Spleen (tissue), 11 donors: ENCODE measurements at regions not wholly inside any gene's neighbourhood (a gene's known extent, or its start where the extent isn't known, plus 50 kb on each side); places are given as distances from the start of the nearest gene placed in this dataset.

Experiments used
- DNase-seq: peaks from one replicate; pipeline ENCODE4 v3.0.0-alpha.2; 2020
- H3K27ac ChIP-seq, 8 donors: fragments of 200-600 bp; sonication (generic) in 7 of 8; 1 replicate in 4 of 8; 2 replicates in 4 of 8; pipeline versions ENCODE4 v1.5.0 to v1.8.0; 2016 to 2021; ENCODE audit warnings: inconsistent platforms in 4 of 8, mild to moderate bottlenecking in 4 of 8, moderate library complexity in 1 of 8
- H3K27me3 ChIP-seq, 7 donors: fragments of 200-600 bp; sonication (generic) in 6 of 7; replicated peaks in 1 of 7; 1 replicate in 4 of 7; 2 replicates in 3 of 7; pipeline versions ENCODE4 v1.5.0 to v1.8.0; 2016 to 2021; ENCODE audit warnings: inconsistent platforms in 3 of 7, mild to moderate bottlenecking in 1 of 7
- H3K36me3 ChIP-seq, 6 donors: fragments of 200-600 bp; sonication (generic) in 5 of 6; 1 replicate in 4 of 6; 2 replicates in 2 of 6; pipeline versions ENCODE4 v1.5.0 to v1.8.0; 2016 to 2021; ENCODE audit warnings: inconsistent platforms in 2 of 6
- H3K4me1 ChIP-seq, 6 donors: fragments of 200-600 bp; sonication (generic) in 5 of 6; 1 replicate in 3 of 6; 2 replicates in 3 of 6; pipeline versions ENCODE4 v1.5.0 to v1.8.0; 2016 to 2021; ENCODE audit warnings: inconsistent platforms in 3 of 6
- H3K4me3 ChIP-seq, 8 donors: fragments of 200-600 bp; sonication (generic) in 7 of 8; 1 replicate in 4 of 8; 2 replicates in 4 of 8; pipeline versions ENCODE4 v1.5.0 to v1.8.0; 2016 to 2021; ENCODE audit warnings: inconsistent platforms in 4 of 8, mild to moderate bottlenecking in 4 of 8, moderate library complexity in 2 of 8
- H3K9me3 ChIP-seq, 8 donors: fragments of 200-600 bp; sonication (generic) in 7 of 8; 1 replicate in 4 of 8; 2 replicates in 4 of 8; pipeline versions ENCODE4 v1.5.0 to v1.8.0; 2016 to 2021; ENCODE audit warnings: inconsistent platforms in 4 of 8
- POLR2A ChIP-seq, 3 donors: fragments of 450-650 bp; IDR thresholded peaks; one replicate each; pipeline ENCODE4 v1.5.1; 2017; ENCODE audit warnings: antibody characterized with exemption in 3 of 3, mild to moderate bottlenecking in 1 of 3
- POLR2AphosphoS5 ChIP-seq, 3 donors: sonication (generic); formaldehyde crosslinking; IDR thresholded peaks; one replicate each; pipeline ENCODE4 v1.5.1; 2017; ENCODE audit warnings: antibody characterized with exemption in 3 of 3
- WGBS, 5 donors: extraction: QIAGEN DNeasy Blood & Tissue Kit in 3 of 5; methylation state at CpG; one replicate each; pipeline versions ENCODE4 v1.1.5 to v1.1.7; 2013 to 2018; 5-methylcytosine and 5-hydroxymethylcytosine counted together
- intact Hi-C: fragments of 100-400 bp; cut with DNase I; formaldehyde crosslinking; loops from one replicate; pipeline ENCODE4 v1.15.0; 2023; ENCODE audit warnings: low total_unique reads
- TF ChIP-seq, protein P1 (sequence below), 11 experiments: fragments of 200-600 bp in 7 of 11; fragments of 450-650 bp in 4 of 11; sonication (generic) in 4 of 11; IDR thresholded peaks in 8 of 11; conservative IDR thresholded peaks in 3 of 11; 1 replicate in 7 of 11; 2 replicates in 4 of 11; pipeline versions ENCODE4 v1.4.0 to v1.8.0; 2016 to 2021; ENCODE audit warnings: antibody characterized with exemption in 11 of 11, inconsistent platforms in 4 of 11, mild to moderate bottlenecking in 1 of 11
- donor health status: healthy with polysubstance abuse.
- donor health status: DM: no; HTN: no; CAD: no; lungs with moderate emphysema.
- donor health status: DM: no; HTN: no; CAD: no.
- donor health status: Bipolar disorder and iron deficiency.
- donor health status: healthy.
- donor health status: DM: no; HTN: no; CAD: no.
- donor health status: DM: yes; HTN: yes; CAD: no.

DNA sequence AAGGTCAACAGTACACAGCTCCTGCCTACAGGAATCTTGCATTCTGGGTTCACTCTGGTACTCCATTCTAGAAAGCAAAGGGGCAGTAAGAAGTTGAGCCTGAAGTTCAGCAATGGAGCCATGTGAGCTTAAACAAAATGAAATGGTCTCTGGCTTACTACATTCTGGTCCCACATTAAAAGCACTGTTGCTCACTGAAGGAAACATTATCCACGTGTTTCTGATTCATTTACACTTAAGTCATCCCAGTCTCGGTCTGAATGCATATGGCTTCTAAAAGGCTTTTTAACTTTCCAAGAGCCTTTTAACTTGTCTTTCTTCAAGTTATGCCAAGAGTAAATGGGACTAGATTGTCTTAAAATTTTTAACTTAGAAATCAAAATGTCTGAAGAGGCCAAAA lies 177.8 kb downstream of the LNPK start:
- Histone ChIP-seq H3K27me3 (no peaks in the 10 kb centered on the region), H3K4me1 (no peaks in the 10 kb centered on the region), H3K4me3 (no peak overlapping the region), H3K9me3 (peaks cover 0 to 9% (median 0%) of the 10 kb centered on the region in 8 donors), H3K27ac (no peak overlapping the region), H3K36me3 (no peaks in the 10 kb centered on the region)
- intact Hi-C loops, result no loop called here
- TF ChIP-seq, protein P1, sequence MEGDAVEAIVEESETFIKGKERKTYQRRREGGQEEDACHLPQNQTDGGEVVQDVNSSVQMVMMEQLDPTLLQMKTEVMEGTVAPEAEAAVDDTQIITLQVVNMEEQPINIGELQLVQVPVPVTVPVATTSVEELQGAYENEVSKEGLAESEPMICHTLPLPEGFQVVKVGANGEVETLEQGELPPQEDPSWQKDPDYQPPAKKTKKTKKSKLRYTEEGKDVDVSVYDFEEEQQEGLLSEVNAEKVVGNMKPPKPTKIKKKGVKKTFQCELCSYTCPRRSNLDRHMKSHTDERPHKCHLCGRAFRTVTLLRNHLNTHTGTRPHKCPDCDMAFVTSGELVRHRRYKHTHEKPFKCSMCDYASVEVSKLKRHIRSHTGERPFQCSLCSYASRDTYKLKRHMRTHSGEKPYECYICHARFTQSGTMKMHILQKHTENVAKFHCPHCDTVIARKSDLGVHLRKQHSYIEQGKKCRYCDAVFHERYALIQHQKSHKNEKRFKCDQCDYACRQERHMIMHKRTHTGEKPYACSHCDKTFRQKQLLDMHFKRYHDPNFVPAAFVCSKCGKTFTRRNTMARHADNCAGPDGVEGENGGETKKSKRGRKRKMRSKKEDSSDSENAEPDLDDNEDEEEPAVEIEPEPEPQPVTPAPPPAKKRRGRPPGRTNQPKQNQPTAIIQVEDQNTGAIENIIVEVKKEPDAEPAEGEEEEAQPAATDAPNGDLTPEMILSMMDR (IDR thresholded peaks at IDR 0.05 in 8 of 11, conservative IDR thresholded peaks at IDR 0.05 in 3 of 11), result no peak
- TF ChIP-seq POLR2AphosphoS5 (IDR thresholded peaks at IDR 0.05) (no peak), POLR2A (IDR thresholded peaks at IDR 0.05) (no peak)
- 77 to 87% (median 83%) methylated on average over 2 of the region's 2 CpGs for WGBS, 5 donors
- DNase-seq, result no peak

DNA sequence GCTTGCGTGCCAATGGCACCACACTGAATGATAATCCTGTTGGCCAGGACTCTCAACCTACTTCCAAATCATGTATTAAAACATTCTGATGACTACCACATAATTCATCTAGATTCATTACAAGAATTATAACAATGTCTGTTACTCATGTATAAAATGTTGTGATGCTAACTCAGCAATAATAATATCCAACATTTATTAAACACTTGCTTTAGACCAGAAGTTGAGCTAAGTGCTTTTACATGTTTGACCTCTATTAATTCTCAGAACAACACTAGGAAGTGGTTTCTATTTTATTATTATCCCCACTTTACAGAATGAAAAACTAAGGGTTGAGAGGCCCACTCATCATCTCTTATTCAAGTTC lies 178.4 kb downstream of the LNPK start:
- Histone ChIP-seq H3K36me3 (no peaks in the 10 kb centered on the region), H3K4me3 (no peak overlapping the region), H3K9me3 (peaks cover 0 to 9% (median 0%) of the 10 kb centered on the region in 8 donors), H3K4me1 (no peaks in the 10 kb centered on the region), H3K27me3 (no peaks in the 10 kb centered on the region), H3K27ac (no peak overlapping the region)
- TF ChIP-seq POLR2AphosphoS5 (IDR thresholded peaks at IDR 0.05), result no peak
- TF ChIP-seq, protein P1 (IDR thresholded peaks at IDR 0.05 in 8 of 11, conservative IDR thresholded peaks at IDR 0.05 in 3 of 11), result no peak
- no peak for TF ChIP-seq POLR2A (IDR thresholded peaks at IDR 0.05)
- intact Hi-C loops, result no loop called here
- WGBS, 5 donors, result 92 to 100% (median 96%) methylated on average over 1 of the region's 1 CpG
- no peak for DNase-seq

- intact Hi-C loops, result no loop called here
- no peaks in the 10 kb centered on the region for H3K4me1 ChIP-seq
- DNase-seq, result no peak
- no peaks in the 10 kb centered on the region for H3K36me3 ChIP-seq
- H3K4me3 ChIP-seq, result no peak overlapping the region
- TF ChIP-seq, protein P1 (IDR thresholded peaks at IDR 0.05 in 8 of 11, conservative IDR thresholded peaks at IDR 0.05 in 3 of 11), result no peak
- TF ChIP-seq POLR2A (IDR thresholded peaks at IDR 0.05) (no peak), POLR2AphosphoS5 (IDR thresholded peaks at IDR 0.05) (no peak)
- H3K9me3 ChIP-seq, result peaks cover 0 to 9% (median 0%) of the 10 kb centered on the region in 8 donors
- WGBS, 5 donors, result 87 to 94% (median 90%) methylated on average over 14 of the region's 14 CpGs
- H3K27ac ChIP-seq, result no peak overlapping the region
- no peaks in the 10 kb centered on the region for H3K27me3 ChIP-seq
These were observed 178.9 kb downstream of the LNPK start for GRCh38 chr2:175823002-175823706.

DNA sequence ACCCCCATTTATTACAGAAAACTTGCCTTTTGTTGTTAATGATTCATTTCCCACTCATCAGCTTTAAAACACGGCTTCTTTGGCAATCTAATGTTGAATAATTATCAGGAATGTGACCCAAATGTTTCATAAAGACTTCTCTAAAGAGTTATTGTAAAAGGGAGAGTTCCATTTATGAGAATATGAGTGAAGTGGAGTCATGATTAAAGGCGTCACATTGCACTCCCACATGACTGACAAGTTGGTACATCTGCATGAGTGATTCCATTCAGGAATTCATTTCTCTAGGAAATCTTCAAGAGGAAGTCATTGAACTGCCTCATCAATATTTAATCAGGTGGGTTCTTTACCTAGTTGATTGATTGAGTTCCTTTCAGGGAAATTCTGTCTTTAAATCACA lies 184.8 kb downstream of the LNPK start:
- TF ChIP-seq POLR2AphosphoS5 (IDR thresholded peaks at IDR 0.05) (no peak), POLR2A (IDR thresholded peaks at IDR 0.05) (no peak)
- TF ChIP-seq, protein P1 (IDR thresholded peaks at IDR 0.05 in 8 of 11, conservative IDR thresholded peaks at IDR 0.05 in 3 of 11), result no peak
- no peaks in the 10 kb centered on the region for H3K27me3 ChIP-seq
- H3K27ac ChIP-seq, result no peak overlapping the region
- H3K36me3 ChIP-seq, result no peaks in the 10 kb centered on the region
- intact Hi-C loops, result no loop called here
- WGBS, 5 donors, result 59 to 83% (median 75%) methylated on average over 2 of the region's 2 CpGs
- no peak overlapping the region for H3K4me3 ChIP-seq
- no peak for DNase-seq
- H3K4me1 ChIP-seq, result no peaks in the 10 kb centered on the region
- peaks cover 0 to 23% (median 12%) of the 10 kb centered on the region in 8 donors for H3K9me3 ChIP-seq
